KOPT-K1 (cell line): ENCODE measurements at regions not wholly inside any gene's neighbourhood (a gene's known extent, or its start where the extent isn't known, plus 50 kb on each side); places are given as distances from the start of the nearest gene placed in this dataset.

Experiments used
- H3K27ac ChIP-seq: fragments of 200-600 bp; sonication (generic); 2 replicates; pipeline ENCODE4 v1.5.1; 2016; ENCODE audit warnings: antibody characterized with exemption, mild to moderate bottlenecking, low read depth, low read length; ENCODE audit not compliant: poor library complexity, severe bottlenecking
- H3K36me3 ChIP-seq: fragments of 200-600 bp; sonication (generic); 2 replicates; pipeline ENCODE4 v1.5.1; 2017; ENCODE audit warnings: antibody characterized with exemption, mild to moderate bottlenecking, low read length, moderate library complexity; ENCODE audit not compliant: insufficient read depth
- H3K9me3 ChIP-seq: fragments of 200-600 bp; sonication (generic); 2 replicates; pipeline ENCODE4 v1.5.1; 2017; ENCODE audit warnings: antibody characterized with exemption, low read length, mild to moderate bottlenecking; ENCODE audit not compliant: insufficient read depth, poor library complexity, severe bottlenecking

GRCh38 chr12:59890896-59891579 is 295.2 kb downstream of the SLC16A7 start:
- no peaks in the 10 kb centered on the region for H3K36me3 ChIP-seq
- H3K9me3 ChIP-seq: no peaks in the 10 kb centered on the region
- no peak overlapping the region for H3K27ac ChIP-seq

GRCh38 chr12:59895166-59895775 is 299.4 kb downstream of the SLC16A7 start:
- Histone ChIP-seq H3K36me3 (no peaks in the 10 kb centered on the region), H3K9me3 (no peaks in the 10 kb centered on the region), H3K27ac (no peak overlapping the region)

- Histone ChIP-seq H3K9me3 (no peaks in the 10 kb centered on the region), H3K36me3 (no peaks in the 10 kb centered on the region), H3K27ac (no peak overlapping the region)
These were observed 309.2 kb downstream of the SLC16A7 start for GRCh38 chr12:59904874-59905521.

- Histone ChIP-seq H3K36me3 (no peaks in the 10 kb centered on the region), H3K9me3 (no peaks in the 10 kb centered on the region), H3K27ac (no peak overlapping the region)
These were observed 315.7 kb downstream of the SLC16A7 start for GRCh38 chr12:59911516-59911915.

GRCh38 chr12:59916988-59917387 is 321.2 kb downstream of the SLC16A7 start:
- Histone ChIP-seq H3K9me3 (no peaks in the 10 kb centered on the region), H3K27ac (no peak overlapping the region), H3K36me3 (no peaks in the 10 kb centered on the region)

- Histone ChIP-seq H3K36me3 (no peaks in the 10 kb centered on the region), H3K9me3 (no peaks in the 10 kb centered on the region), H3K27ac (no peak overlapping the region)
These were observed 331.2 kb downstream of the SLC16A7 start for GRCh38 chr12:59927032-59927431.

GRCh38 chr12:59928416-59928815 is 332.6 kb downstream of the SLC16A7 start:
- no peaks in the 10 kb centered on the region for H3K9me3 ChIP-seq
- H3K27ac ChIP-seq: no peak overlapping the region
- H3K36me3 ChIP-seq: no peaks in the 10 kb centered on the region

- Histone ChIP-seq H3K9me3 (no peaks in the 10 kb centered on the region), H3K27ac (no peak overlapping the region), H3K36me3 (no peaks in the 10 kb centered on the region)
These were observed 333.3 kb downstream of the SLC16A7 start for GRCh38 chr12:59929110-59929509.

GRCh38 chr12:59934486-59934885 is 338.7 kb downstream of the SLC16A7 start:
- no peaks in the 10 kb centered on the region for H3K9me3 ChIP-seq
- H3K36me3 ChIP-seq: no peaks in the 10 kb centered on the region
- H3K27ac ChIP-seq: no peak overlapping the region

- H3K9me3 ChIP-seq: no peaks in the 10 kb centered on the region
- H3K27ac ChIP-seq: no peak overlapping the region
- H3K36me3 ChIP-seq: no peaks in the 10 kb centered on the region
These were observed 340.7 kb downstream of the SLC16A7 start for GRCh38 chr12:59936534-59936933.

- no peak overlapping the region for H3K27ac ChIP-seq
- H3K9me3 ChIP-seq: no peaks in the 10 kb centered on the region
- no peaks in the 10 kb centered on the region for H3K36me3 ChIP-seq
These were observed 341.3 kb downstream of the SLC16A7 start for GRCh38 chr12:59937148-59937547.

GRCh38 chr12:59938190-59938962 is 342.5 kb downstream of the SLC16A7 start:
- Histone ChIP-seq H3K36me3 (no peaks in the 10 kb centered on the region), H3K27ac (no peak overlapping the region), H3K9me3 (no peaks in the 10 kb centered on the region)

GRCh38 chr12:59940631-59941342 is 345.0 kb downstream of the SLC16A7 start:
- Histone ChIP-seq H3K36me3 (no peaks in the 10 kb centered on the region), H3K9me3 (no peaks in the 10 kb centered on the region), H3K27ac (no peak overlapping the region)

- H3K36me3 ChIP-seq: no peaks in the 10 kb centered on the region
- no peak overlapping the region for H3K27ac ChIP-seq
- no peaks in the 10 kb centered on the region for H3K9me3 ChIP-seq
These were observed 345.6 kb downstream of the SLC16A7 start for GRCh38 chr12:59941461-59941860.

- H3K36me3 ChIP-seq: no peaks in the 10 kb centered on the region
- H3K27ac ChIP-seq: no peak overlapping the region
- no peaks in the 10 kb centered on the region for H3K9me3 ChIP-seq
These were observed 348.3 kb downstream of the SLC16A7 start for GRCh38 chr12:59944177-59944576.
